Liver (tissue), 3 donors: ENCODE measurements at regions not wholly inside any gene's neighbourhood (a gene's known extent, or its start where the extent isn't known, plus 50 kb on each side); places are given as distances from the start of the nearest gene placed in this dataset.

Experiments
- CTCF ChIP-seq: fragments of 150-350 bp; IDR thresholded peaks from 2 replicates; pipeline ENCODE4 v1.5.1; 2017; ENCODE audit warnings: improper control_type of control experiment, low read depth, low read length; ENCODE audit not compliant: missing input control
- GABPA ChIP-seq, 2 donors: IDR thresholded peaks in 1 of 2; conservative IDR thresholded peaks in 1 of 2; 2 replicates each; pipeline ENCODE4 v1.6.1; 2016; ENCODE audit warnings: antibody characterized with exemption in 2 of 2, mild to moderate bottlenecking in 1 of 2, moderate library complexity in 1 of 2
- JUND ChIP-seq, 2 donors: IDR thresholded peaks; 2 replicates each; pipeline ENCODE4 v1.6.1; 2016; ENCODE audit warnings: antibody characterized with exemption in 2 of 2
- REST ChIP-seq: IDR thresholded peaks from 2 replicates; pipeline ENCODE4 v1.6.1; 2016; ENCODE audit warnings: antibody characterized with exemption, mild to moderate bottlenecking
- RXRA ChIP-seq, 2 donors: IDR thresholded peaks; 2 replicates each; pipeline ENCODE4 v1.6.1; 2017 to 2018; ENCODE audit warnings: antibody characterized with exemption in 2 of 2, mild to moderate bottlenecking in 1 of 2
- SP1 ChIP-seq: IDR thresholded peaks from 2 replicates; pipeline ENCODE4 v1.6.1; 2018; ENCODE audit warnings: antibody characterized with exemption, mild to moderate bottlenecking
- TAF1 ChIP-seq: conservative IDR thresholded peaks from 2 replicates; pipeline ENCODE4 v1.6.1; 2016; ENCODE audit warnings: antibody characterized with exemption, mild to moderate bottlenecking
- YY1 ChIP-seq: IDR thresholded peaks from 2 replicates; pipeline ENCODE4 v1.6.1; 2016; ENCODE audit warnings: antibody characterized with exemption, mild to moderate bottlenecking
- ZBTB33 ChIP-seq: IDR thresholded peaks from 2 replicates; pipeline ENCODE4 v1.6.1; 2016; ENCODE audit warnings: antibody characterized with exemption
- TF ChIP-seq, protein P1 (sequence below): IDR thresholded peaks from 2 replicates; pipeline ENCODE4 v1.6.1; 2016; ENCODE audit warnings: antibody characterized with exemption
- donor health status: healthy.
- donor health status: healthy.

DNA sequence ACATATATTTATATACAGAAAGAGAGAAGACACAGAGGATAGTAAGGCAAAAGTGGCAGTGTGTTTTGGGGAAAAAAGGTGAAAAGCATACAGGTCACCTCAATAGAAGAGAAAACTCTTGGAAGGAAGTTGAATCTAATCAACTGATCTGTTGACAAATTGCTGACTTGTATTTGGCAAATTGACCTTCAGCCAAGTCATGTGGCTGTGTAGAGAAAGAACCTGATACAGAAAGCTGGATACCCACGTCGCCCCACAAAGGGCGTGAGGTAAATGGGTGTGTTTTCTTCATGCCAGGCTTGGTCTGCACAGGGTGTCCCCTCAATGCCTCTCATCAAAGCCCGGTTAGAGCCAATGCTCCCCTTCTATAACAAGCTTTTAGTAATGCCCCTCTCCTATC lies 230.0 kb upstream of the KLHL29 start:
- no peak for TF ChIP-seq CTCF
- no peak for TF ChIP-seq SP1
- TF ChIP-seq YY1: no peak
- TF ChIP-seq ZBTB33: no peak
- no peak for TF ChIP-seq JUND (IDR thresholded peaks at IDR 0.05)
- no peak for TF ChIP-seq TAF1
- no peak for TF ChIP-seq REST
- TF ChIP-seq, protein P1, sequence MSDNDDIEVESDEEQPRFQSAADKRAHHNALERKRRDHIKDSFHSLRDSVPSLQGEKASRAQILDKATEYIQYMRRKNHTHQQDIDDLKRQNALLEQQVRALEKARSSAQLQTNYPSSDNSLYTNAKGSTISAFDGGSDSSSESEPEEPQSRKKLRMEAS: no peak
- no peak for TF ChIP-seq GABPA (IDR thresholded peaks at IDR 0.05 in 1 of 2, conservative IDR thresholded peaks at IDR 0.05 in 1 of 2)
- no peak for TF ChIP-seq RXRA (IDR thresholded peaks at IDR 0.05)
